ENCODE measurements at regions not wholly inside any gene's neighbourhood (a gene's known extent, or its start where the extent isn't known, plus 50 kb on each side); places are given as distances from the start of the nearest gene placed in this dataset.

GRCh38 chr7:47153576-47153975 lies 428.3 kb downstream of the TNS3 start:
- TF ChIP-seq CTCF (IDR thresholded peaks at IDR 0.05; ENCODE audit: unreplicated experiment) = no peak
- intact Hi-C loops (cut with micrococcal nuclease) = no loop called here
- ChIA-PET CTCF (interaction anchor here (0.6 kb wide), 1 partner anchor 199 kb away, joined by 3 read pairs; no protein-coding TSS in a partner anchor), POLR2A (no interaction called here)
- BruUV-seq (replicated peaks) = no TSS peak
- peaks cover 10% of the 10 kb centered on the region for H3K4me1 Mint-ChIP-seq (ENCODE audit: insufficient read depth, unreplicated experiment)
- H3K9me3 Mint-ChIP-seq (ENCODE audit: unreplicated experiment) = no peaks in the 10 kb centered on the region
- H3K36me3 Mint-ChIP-seq (ENCODE audit: insufficient read depth, unreplicated experiment) = no peaks in the 10 kb centered on the region
- no peak for DNase-seq (ENCODE audit: unreplicated experiment)
- no peak overlapping the region for H3K27ac Mint-ChIP-seq (ENCODE audit: low read depth, unreplicated experiment)
- no peak overlapping the region for H3K4me3 Mint-ChIP-seq (ENCODE audit: unreplicated experiment)
- H3K27me3 Mint-ChIP-seq (ENCODE audit: insufficient read depth, unreplicated experiment) = no peaks in the 10 kb centered on the region

- no peak for TF ChIP-seq CTCF (IDR thresholded peaks at IDR 0.05; ENCODE audit: unreplicated experiment)
- peak; percentile 83 for DNase-seq (ENCODE audit: unreplicated experiment)
- ChIA-PET POLR2A (interaction anchor here (0.6 kb wide), 1 partner anchor 93 kb away, joined by 3 read pairs; no protein-coding TSS in a partner anchor), CTCF (interaction anchor here (0.6 kb wide), 2 partner anchors 11 to 1230 kb away, joined by 3 to 5 read pairs; no protein-coding TSS in a partner anchor)
- no peak overlapping the region for H3K4me3 Mint-ChIP-seq (ENCODE audit: unreplicated experiment)
- peaks cover 10% of the 10 kb centered on the region for H3K4me1 Mint-ChIP-seq (ENCODE audit: insufficient read depth, unreplicated experiment)
- no peaks in the 10 kb centered on the region for H3K27me3 Mint-ChIP-seq (ENCODE audit: insufficient read depth, unreplicated experiment)
- BruUV-seq (replicated peaks) = no TSS peak
- no peaks in the 10 kb centered on the region for H3K9me3 Mint-ChIP-seq (ENCODE audit: unreplicated experiment)
- H3K27ac Mint-ChIP-seq (ENCODE audit: low read depth, unreplicated experiment) = no peak overlapping the region
- intact Hi-C loops (cut with micrococcal nuclease) = no loop called here
- H3K36me3 Mint-ChIP-seq (ENCODE audit: insufficient read depth, unreplicated experiment) = no peaks in the 10 kb centered on the region
These were observed 428.9 kb downstream of the TNS3 start for GRCh38 chr7:47153058-47153457.

- Mint-ChIP-seq H3K27ac (ENCODE audit: low read depth, unreplicated experiment) (no peak overlapping the region), H3K27me3 (ENCODE audit: insufficient read depth, unreplicated experiment) (no peaks in the 10 kb centered on the region), H3K4me1 (ENCODE audit: insufficient read depth, unreplicated experiment) (peaks cover 10% of the 10 kb centered on the region), H3K36me3 (ENCODE audit: insufficient read depth, unreplicated experiment) (no peaks in the 10 kb centered on the region), H3K4me3 (ENCODE audit: unreplicated experiment) (no peak overlapping the region), H3K9me3 (ENCODE audit: unreplicated experiment) (no peaks in the 10 kb centered on the region)
- intact Hi-C loops (cut with micrococcal nuclease) = no loop called here
- no peak for DNase-seq (ENCODE audit: unreplicated experiment)
- TF ChIP-seq CTCF (IDR thresholded peaks at IDR 0.05; ENCODE audit: unreplicated experiment) = no peak
- ChIA-PET POLR2A (no interaction called here), CTCF (interaction anchor here (0.6 kb wide), 2 partner anchors 11 to 1151 kb away, joined by 3 to 5 read pairs; no protein-coding TSS in a partner anchor)
- BruUV-seq (replicated peaks) = no TSS peak
These were observed 429.6 kb downstream of the TNS3 start for GRCh38 chr7:47152307-47152706.

- no peak overlapping the region for H3K4me3 Mint-ChIP-seq (ENCODE audit: unreplicated experiment)
- CTCF ChIA-PET = interaction anchor here (0.6 to 1.4 kb wide), 2 partner anchors 30 to 1249 kb away, joined by 3 read pairs; no protein-coding TSS in a partner anchor
- DNase-seq (ENCODE audit: unreplicated experiment) = no peak
- no peaks in the 10 kb centered on the region for H3K36me3 Mint-ChIP-seq (ENCODE audit: insufficient read depth, unreplicated experiment)
- H3K9me3 Mint-ChIP-seq (ENCODE audit: unreplicated experiment) = no peaks in the 10 kb centered on the region
- H3K27me3 Mint-ChIP-seq (ENCODE audit: insufficient read depth, unreplicated experiment) = peaks cover 8% of the 10 kb centered on the region
- H3K27ac Mint-ChIP-seq (ENCODE audit: low read depth, unreplicated experiment) = no peak overlapping the region
- H3K4me1 Mint-ChIP-seq (ENCODE audit: insufficient read depth, unreplicated experiment) = peaks cover 10% of the 10 kb centered on the region
- no peak for TF ChIP-seq CTCF (IDR thresholded peaks at IDR 0.05; ENCODE audit: unreplicated experiment)
- POLR2A ChIA-PET = interaction anchor here (0.7 kb wide), 1 partner anchor 25 kb away, joined by 3 read pairs; no protein-coding TSS in a partner anchor
- intact Hi-C loops (cut with micrococcal nuclease) = no loop called here
- BruUV-seq (replicated peaks) = no TSS peak
These were observed 431.2 kb downstream of the TNS3 start for GRCh38 chr7:47150497-47151260.
